ENCODE measurements at regions not wholly inside any gene's neighbourhood (a gene's known extent, or its start where the extent isn't known, plus 50 kb on each side); places are given as distances from the start of the nearest gene placed in this dataset.

DNA sequence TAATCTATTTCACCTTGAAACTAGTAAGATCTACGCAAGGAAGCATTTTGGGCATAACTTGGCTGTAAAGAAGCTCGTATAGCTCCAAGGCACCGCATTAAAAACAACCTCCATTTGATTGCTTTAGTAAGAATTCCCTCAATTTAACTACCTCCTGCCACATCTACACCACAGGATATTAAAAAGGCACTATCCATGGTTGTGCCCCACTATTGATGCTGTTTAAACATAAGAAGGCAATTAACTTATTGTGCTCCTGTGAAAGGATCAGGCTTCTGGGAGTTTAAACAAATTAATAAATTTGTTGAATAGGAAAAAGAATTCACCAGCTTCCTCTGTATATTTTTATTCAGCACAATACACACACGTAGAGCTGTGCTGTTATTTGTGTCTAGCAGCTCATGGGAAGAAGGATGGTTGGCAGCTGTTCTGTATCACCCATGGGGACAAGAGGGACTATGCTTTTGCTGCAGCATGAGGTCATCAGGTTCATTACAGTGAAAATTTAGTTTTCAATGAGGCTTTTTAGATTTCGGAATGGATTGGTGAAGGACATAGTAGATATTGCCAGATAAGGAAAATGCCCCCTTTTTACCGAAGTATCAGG, 513.3 kb downstream of the HAO1 start:
- TF ChIP-seq ZBTB7A (IDR thresholded peaks at IDR 0.05; ENCODE audit: low read depth) (no peak), NFIC (IDR thresholded peaks at IDR 0.05) (no peak), TAF1 (IDR thresholded peaks at IDR 0.05; ENCODE audit: low read depth) (no peak)

DNA sequence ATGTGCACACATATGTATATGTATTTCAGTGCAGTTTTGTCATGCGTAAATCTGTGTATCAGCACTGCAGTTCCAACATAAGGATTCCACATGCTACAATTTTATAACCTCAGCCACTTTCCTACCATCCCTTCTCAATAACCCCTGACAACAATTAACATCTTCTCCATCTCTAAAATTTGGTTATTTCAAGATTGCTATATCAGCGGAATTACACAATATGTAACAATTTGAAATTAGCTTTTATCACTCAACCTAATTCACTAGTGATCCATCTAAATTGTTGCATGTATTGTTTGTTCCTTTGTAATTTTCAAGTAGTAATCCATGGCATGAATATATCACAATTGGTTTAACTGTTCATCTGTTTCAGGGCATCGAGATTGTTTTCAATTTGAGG, 511.3 kb downstream of the HAO1 start:
- TF ChIP-seq RAD21 (IDR thresholded peaks at IDR 0.05; ENCODE audit: low read depth): no peak
- no peak for TF ChIP-seq FOXM1 (IDR thresholded peaks at IDR 0.05; ENCODE audit: borderline replicate concordance, low read depth)
- TF ChIP-seq TEAD4 (IDR thresholded peaks at IDR 0.05): no peak
- no peak for TF ChIP-seq YY1 (IDR thresholded peaks at IDR 0.05; ENCODE audit: low read depth)
- no peak for TF ChIP-seq CEBPB (IDR thresholded peaks at IDR 0.05)
- TF ChIP-seq NFIC (IDR thresholded peaks at IDR 0.05): no peak
- TF ChIP-seq EP300 (IDR thresholded peaks at IDR 0.05; ENCODE audit: borderline replicate concordance): no peak
- no peak for TF ChIP-seq ZBTB7A (IDR thresholded peaks at IDR 0.05; ENCODE audit: low read depth)
- no peak for TF ChIP-seq EGR1 (IDR thresholded peaks at IDR 0.05)
- TF ChIP-seq, protein P1, sequence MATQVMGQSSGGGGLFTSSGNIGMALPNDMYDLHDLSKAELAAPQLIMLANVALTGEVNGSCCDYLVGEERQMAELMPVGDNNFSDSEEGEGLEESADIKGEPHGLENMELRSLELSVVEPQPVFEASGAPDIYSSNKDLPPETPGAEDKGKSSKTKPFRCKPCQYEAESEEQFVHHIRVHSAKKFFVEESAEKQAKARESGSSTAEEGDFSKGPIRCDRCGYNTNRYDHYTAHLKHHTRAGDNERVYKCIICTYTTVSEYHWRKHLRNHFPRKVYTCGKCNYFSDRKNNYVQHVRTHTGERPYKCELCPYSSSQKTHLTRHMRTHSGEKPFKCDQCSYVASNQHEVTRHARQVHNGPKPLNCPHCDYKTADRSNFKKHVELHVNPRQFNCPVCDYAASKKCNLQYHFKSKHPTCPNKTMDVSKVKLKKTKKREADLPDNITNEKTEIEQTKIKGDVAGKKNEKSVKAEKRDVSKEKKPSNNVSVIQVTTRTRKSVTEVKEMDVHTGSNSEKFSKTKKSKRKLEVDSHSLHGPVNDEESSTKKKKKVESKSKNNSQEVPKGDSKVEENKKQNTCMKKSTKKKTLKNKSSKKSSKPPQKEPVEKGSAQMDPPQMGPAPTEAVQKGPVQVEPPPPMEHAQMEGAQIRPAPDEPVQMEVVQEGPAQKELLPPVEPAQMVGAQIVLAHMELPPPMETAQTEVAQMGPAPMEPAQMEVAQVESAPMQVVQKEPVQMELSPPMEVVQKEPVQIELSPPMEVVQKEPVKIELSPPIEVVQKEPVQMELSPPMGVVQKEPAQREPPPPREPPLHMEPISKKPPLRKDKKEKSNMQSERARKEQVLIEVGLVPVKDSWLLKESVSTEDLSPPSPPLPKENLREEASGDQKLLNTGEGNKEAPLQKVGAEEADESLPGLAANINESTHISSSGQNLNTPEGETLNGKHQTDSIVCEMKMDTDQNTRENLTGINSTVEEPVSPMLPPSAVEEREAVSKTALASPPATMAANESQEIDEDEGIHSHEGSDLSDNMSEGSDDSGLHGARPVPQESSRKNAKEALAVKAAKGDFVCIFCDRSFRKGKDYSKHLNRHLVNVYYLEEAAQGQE (IDR thresholded peaks at IDR 0.05; ENCODE audit: low read depth): no peak
- TF ChIP-seq, protein P2, sequence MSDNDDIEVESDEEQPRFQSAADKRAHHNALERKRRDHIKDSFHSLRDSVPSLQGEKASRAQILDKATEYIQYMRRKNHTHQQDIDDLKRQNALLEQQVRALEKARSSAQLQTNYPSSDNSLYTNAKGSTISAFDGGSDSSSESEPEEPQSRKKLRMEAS (IDR thresholded peaks at IDR 0.05): no peak
- TF ChIP-seq, protein P3, sequence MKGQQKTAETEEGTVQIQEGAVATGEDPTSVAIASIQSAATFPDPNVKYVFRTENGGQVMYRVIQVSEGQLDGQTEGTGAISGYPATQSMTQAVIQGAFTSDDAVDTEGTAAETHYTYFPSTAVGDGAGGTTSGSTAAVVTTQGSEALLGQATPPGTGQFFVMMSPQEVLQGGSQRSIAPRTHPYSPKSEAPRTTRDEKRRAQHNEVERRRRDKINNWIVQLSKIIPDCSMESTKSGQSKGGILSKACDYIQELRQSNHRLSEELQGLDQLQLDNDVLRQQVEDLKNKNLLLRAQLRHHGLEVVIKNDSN (IDR thresholded peaks at IDR 0.05): no peak
- no peak for TF ChIP-seq TCF12 (IDR thresholded peaks at IDR 0.05; ENCODE audit: low read depth)
- TF ChIP-seq CREB1 (IDR thresholded peaks at IDR 0.05; ENCODE audit: low read depth): no peak
- TF ChIP-seq TAF1 (IDR thresholded peaks at IDR 0.05; ENCODE audit: low read depth): no peak

DNA sequence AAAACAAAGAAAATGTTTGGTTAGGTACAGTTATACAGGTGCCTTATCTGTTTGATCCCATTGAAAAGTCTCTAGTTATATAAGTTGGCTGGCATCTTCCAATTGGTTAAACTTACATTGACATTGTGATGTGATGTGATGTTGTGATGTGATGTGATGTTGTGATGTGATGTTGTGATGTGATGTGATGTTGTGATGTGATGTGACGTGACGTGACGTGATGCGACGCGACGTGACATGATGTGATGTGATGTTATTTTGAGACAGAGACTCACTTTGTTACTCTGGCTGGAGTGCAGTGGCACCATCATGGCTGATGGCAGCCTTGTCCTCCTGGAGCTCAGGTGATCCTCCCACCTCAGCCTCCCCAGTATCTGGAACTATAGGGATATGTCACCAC, 507.6 kb downstream of the HAO1 start:
- TF ChIP-seq, protein P1 (IDR thresholded peaks at IDR 0.05; ENCODE audit: low read depth): no peak
- no peak for TF ChIP-seq ZBTB7A (IDR thresholded peaks at IDR 0.05; ENCODE audit: low read depth)
- TF ChIP-seq TAF1 (IDR thresholded peaks at IDR 0.05; ENCODE audit: low read depth): no peak
- no peak for TF ChIP-seq RAD21 (IDR thresholded peaks at IDR 0.05; ENCODE audit: low read depth)
- TF ChIP-seq TCF12 (IDR thresholded peaks at IDR 0.05; ENCODE audit: low read depth): no peak
- no peak for TF ChIP-seq CEBPB (IDR thresholded peaks at IDR 0.05)

DNA sequence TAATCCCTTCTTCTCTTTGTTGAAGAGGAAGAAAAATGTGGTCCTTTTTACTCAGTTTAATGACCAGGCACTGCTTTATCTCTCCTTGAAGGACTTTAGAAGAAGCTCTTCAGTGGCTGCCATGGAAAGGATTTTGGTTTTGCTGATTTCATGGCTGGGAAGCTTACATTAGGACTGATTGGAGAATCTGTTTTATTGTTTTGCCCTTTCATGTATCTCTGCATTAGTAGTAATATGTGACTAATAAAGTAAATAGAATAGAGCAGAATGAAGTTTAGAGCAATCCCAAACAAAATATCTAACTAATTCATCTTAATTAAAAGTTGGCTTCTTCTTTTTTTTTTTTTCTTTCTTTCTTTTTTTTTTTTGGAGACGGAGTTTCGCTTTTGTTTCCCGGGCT, 502.9 kb downstream of the HAO1 start:
- TF ChIP-seq NFIC (IDR thresholded peaks at IDR 0.05) (no peak), TEAD4 (IDR thresholded peaks at IDR 0.05) (no peak), TCF12 (IDR thresholded peaks at IDR 0.05; ENCODE audit: low read depth) (no peak), FOXM1 (IDR thresholded peaks at IDR 0.05; ENCODE audit: borderline replicate concordance, low read depth) (no peak), RAD21 (IDR thresholded peaks at IDR 0.05; ENCODE audit: low read depth) (no peak), EP300 (IDR thresholded peaks at IDR 0.05; ENCODE audit: borderline replicate concordance) (no peak), EGR1 (IDR thresholded peaks at IDR 0.05) (no peak), CEBPB (IDR thresholded peaks at IDR 0.05) (no peak), YY1 (IDR thresholded peaks at IDR 0.05; ENCODE audit: low read depth) (no peak), CREB1 (IDR thresholded peaks at IDR 0.05; ENCODE audit: low read depth) (no peak), TAF1 (IDR thresholded peaks at IDR 0.05; ENCODE audit: low read depth) (no peak), ZBTB7A (IDR thresholded peaks at IDR 0.05; ENCODE audit: low read depth) (no peak)
- TF ChIP-seq, protein P1 (IDR thresholded peaks at IDR 0.05; ENCODE audit: low read depth): no peak
- TF ChIP-seq, protein P3 (IDR thresholded peaks at IDR 0.05): no peak
- TF ChIP-seq, protein P2 (IDR thresholded peaks at IDR 0.05): no peak
